ENCODE measurements at regions not wholly inside any gene's neighbourhood (a gene's known extent, or its start where the extent isn't known, plus 50 kb on each side); places are given as distances from the start of the nearest gene placed in this dataset.

DNA sequence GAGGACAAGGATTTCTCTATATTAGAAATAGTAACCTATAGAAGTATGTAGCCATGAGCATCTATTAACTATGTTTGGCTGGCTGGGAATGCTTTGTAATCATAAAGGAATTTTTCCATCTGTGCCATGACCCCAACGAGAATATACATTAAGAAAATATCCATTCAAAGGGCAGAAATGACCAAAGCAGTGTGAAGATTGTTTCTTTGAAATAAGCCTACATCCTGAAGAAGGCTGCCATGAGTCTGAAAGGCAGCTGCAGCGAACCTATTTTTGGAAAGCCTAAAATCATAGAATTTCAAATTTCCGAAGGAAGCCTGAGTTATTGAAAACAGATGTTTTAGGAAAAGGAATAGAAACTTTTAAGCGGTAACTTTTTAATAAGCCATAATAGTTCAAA lies 244.2 kb upstream of the FOXK1 start:
- Histone ChIP-seq H3K27ac (replicated peaks) (no peak overlapping the region), H3K4me3 (replicated peaks; ENCODE audit: insufficient read depth, low read length) (no peak overlapping the region), H3K27me3 (ENCODE audit: insufficient read depth, poor library complexity, severe bottlenecking) (no peaks in the 10 kb centered on the region)
- no peak for TF ChIP-seq POLR2AphosphoS5 (IDR thresholded peaks at IDR 0.05; ENCODE audit: low read depth)
- TF ChIP-seq GABPA (IDR thresholded peaks at IDR 0.05; ENCODE audit: low read depth), result no peak
- TF ChIP-seq, protein P1, sequence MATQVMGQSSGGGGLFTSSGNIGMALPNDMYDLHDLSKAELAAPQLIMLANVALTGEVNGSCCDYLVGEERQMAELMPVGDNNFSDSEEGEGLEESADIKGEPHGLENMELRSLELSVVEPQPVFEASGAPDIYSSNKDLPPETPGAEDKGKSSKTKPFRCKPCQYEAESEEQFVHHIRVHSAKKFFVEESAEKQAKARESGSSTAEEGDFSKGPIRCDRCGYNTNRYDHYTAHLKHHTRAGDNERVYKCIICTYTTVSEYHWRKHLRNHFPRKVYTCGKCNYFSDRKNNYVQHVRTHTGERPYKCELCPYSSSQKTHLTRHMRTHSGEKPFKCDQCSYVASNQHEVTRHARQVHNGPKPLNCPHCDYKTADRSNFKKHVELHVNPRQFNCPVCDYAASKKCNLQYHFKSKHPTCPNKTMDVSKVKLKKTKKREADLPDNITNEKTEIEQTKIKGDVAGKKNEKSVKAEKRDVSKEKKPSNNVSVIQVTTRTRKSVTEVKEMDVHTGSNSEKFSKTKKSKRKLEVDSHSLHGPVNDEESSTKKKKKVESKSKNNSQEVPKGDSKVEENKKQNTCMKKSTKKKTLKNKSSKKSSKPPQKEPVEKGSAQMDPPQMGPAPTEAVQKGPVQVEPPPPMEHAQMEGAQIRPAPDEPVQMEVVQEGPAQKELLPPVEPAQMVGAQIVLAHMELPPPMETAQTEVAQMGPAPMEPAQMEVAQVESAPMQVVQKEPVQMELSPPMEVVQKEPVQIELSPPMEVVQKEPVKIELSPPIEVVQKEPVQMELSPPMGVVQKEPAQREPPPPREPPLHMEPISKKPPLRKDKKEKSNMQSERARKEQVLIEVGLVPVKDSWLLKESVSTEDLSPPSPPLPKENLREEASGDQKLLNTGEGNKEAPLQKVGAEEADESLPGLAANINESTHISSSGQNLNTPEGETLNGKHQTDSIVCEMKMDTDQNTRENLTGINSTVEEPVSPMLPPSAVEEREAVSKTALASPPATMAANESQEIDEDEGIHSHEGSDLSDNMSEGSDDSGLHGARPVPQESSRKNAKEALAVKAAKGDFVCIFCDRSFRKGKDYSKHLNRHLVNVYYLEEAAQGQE (IDR thresholded peaks at IDR 0.05; ENCODE audit: insufficient replicate concordance, low read depth), result no peak
- no peak for TF ChIP-seq SPI1 (IDR thresholded peaks at IDR 0.05; ENCODE audit: borderline replicate concordance, low read depth)
- TF ChIP-seq, protein P2, sequence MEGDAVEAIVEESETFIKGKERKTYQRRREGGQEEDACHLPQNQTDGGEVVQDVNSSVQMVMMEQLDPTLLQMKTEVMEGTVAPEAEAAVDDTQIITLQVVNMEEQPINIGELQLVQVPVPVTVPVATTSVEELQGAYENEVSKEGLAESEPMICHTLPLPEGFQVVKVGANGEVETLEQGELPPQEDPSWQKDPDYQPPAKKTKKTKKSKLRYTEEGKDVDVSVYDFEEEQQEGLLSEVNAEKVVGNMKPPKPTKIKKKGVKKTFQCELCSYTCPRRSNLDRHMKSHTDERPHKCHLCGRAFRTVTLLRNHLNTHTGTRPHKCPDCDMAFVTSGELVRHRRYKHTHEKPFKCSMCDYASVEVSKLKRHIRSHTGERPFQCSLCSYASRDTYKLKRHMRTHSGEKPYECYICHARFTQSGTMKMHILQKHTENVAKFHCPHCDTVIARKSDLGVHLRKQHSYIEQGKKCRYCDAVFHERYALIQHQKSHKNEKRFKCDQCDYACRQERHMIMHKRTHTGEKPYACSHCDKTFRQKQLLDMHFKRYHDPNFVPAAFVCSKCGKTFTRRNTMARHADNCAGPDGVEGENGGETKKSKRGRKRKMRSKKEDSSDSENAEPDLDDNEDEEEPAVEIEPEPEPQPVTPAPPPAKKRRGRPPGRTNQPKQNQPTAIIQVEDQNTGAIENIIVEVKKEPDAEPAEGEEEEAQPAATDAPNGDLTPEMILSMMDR (IDR thresholded peaks at IDR 0.05; ENCODE audit: insufficient read depth, low read length), result no peak
- no peak for DNase-seq (ENCODE audit: low read depth in 1 of 2, low spot score in 1 of 2)

DNA sequence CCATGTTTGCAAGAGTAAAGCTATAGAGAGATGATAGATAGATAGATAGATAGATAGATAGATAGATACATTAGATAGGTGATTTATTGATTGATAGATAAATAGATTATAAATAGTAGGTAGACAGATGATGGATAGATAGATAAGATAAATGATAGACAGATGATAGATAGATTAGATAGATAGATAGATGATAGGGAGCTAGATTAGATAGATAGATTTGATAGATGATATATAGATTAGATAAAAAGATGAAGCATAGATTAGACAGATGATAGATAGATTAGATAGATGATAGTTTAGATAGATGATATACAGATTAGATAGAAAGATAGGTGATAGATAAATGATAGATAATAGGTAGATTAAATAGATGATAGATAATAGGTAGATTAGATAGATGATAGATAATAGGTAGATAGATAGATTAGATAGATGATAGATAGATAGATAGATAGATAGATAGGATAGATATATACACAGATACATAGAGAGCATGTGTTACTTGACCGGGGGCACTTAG lies 243.3 kb upstream of the FOXK1 start:
- TF ChIP-seq, protein P2 (IDR thresholded peaks at IDR 0.05; ENCODE audit: insufficient read depth, low read length), result no peak
- TF ChIP-seq SPI1 (IDR thresholded peaks at IDR 0.05; ENCODE audit: borderline replicate concordance, low read depth) (no peak), GABPA (IDR thresholded peaks at IDR 0.05; ENCODE audit: low read depth) (no peak), POLR2AphosphoS5 (IDR thresholded peaks at IDR 0.05; ENCODE audit: low read depth) (no peak)
- TF ChIP-seq, protein P1 (IDR thresholded peaks at IDR 0.05; ENCODE audit: insufficient replicate concordance, low read depth), result no peak
- Histone ChIP-seq H3K4me3 (replicated peaks; ENCODE audit: insufficient read depth, low read length) (no peak overlapping the region), H3K27ac (replicated peaks) (no peak overlapping the region), H3K27me3 (ENCODE audit: insufficient read depth, poor library complexity, severe bottlenecking) (no peaks in the 10 kb centered on the region)
- DNase-seq (ENCODE audit: low read depth in 1 of 2, low spot score in 1 of 2), result no peak

DNA sequence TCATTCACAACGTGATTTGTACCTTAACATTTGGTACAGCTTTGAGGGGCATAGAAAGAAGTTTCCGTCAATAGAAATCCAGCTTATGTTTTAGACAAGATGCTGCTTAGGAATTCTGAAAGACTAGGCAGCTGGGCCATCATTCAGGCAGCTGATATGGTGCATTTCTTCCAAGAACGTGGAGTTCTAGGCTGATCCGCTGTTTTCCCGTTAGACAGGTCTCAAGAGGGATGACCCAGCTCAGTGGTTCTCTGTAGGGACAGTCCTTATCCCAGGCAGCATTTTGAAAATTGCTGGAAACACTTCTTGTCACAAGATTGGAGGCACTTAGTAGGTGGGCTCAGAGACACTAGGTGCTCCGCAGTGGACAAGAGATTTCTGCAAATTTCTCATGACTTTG lies 242.7 kb upstream of the FOXK1 start:
- Histone ChIP-seq H3K27me3 (ENCODE audit: insufficient read depth, poor library complexity, severe bottlenecking) (no peaks in the 10 kb centered on the region), H3K4me3 (replicated peaks; ENCODE audit: insufficient read depth, low read length) (no peak overlapping the region), H3K27ac (replicated peaks) (no peak overlapping the region)
- DNase-seq (ENCODE audit: low read depth in 1 of 2, low spot score in 1 of 2), result no peak
- TF ChIP-seq, protein P2 (IDR thresholded peaks at IDR 0.05; ENCODE audit: insufficient read depth, low read length), result no peak
- no peak for TF ChIP-seq SPI1 (IDR thresholded peaks at IDR 0.05; ENCODE audit: borderline replicate concordance, low read depth)
- TF ChIP-seq POLR2AphosphoS5 (IDR thresholded peaks at IDR 0.05; ENCODE audit: low read depth), result no peak
- TF ChIP-seq GABPA (IDR thresholded peaks at IDR 0.05; ENCODE audit: low read depth), result no peak
- TF ChIP-seq, protein P1 (IDR thresholded peaks at IDR 0.05; ENCODE audit: insufficient replicate concordance, low read depth), result no peak
